H1 (cell line): ENCODE measurements at regions not wholly inside any gene's neighbourhood (a gene's known extent, or its start where the extent isn't known, plus 50 kb on each side); places are given as distances from the start of the nearest gene placed in this dataset.

Experiments
- CTBP2 ChIP-seq: IDR thresholded peaks from 2 replicates; pipeline ENCODE4 v1.7.0; 2011; ENCODE audit warnings: borderline replicate concordance, mild to moderate bottlenecking, moderate library complexity, mixed read lengths, low read length; ENCODE audit not compliant: insufficient read depth, insufficient read length
- JUND ChIP-seq: IDR thresholded peaks from 2 replicates; pipeline ENCODE4 v1.6.1; 2011; ENCODE audit warnings: mild to moderate bottlenecking, improper control_type of control experiment, low read length
- KDM1A ChIP-seq: fragments of 200-600, 300-600 bp; sonication (generic); IDR thresholded peaks from 2 replicates; pipeline ENCODE4 v1.7.1; 2016; ENCODE audit warnings: mild to moderate bottlenecking, low read length, borderline replicate concordance
- POU5F1 ChIP-seq: IDR thresholded peaks from 2 replicates; pipeline ENCODE4 v1.6.1; 2011; ENCODE audit warnings: low read depth, mild to moderate bottlenecking, low read length, moderate library complexity
- SRF ChIP-seq: IDR thresholded peaks from 2 replicates; pipeline ENCODE4 v1.6.1; 2011; ENCODE audit warnings: mild to moderate bottlenecking, low read depth, low read length, moderate library complexity
- YY1 ChIP-seq: IDR thresholded peaks from 2 replicates; pipeline ENCODE4 v1.6.1; 2011; ENCODE audit warnings: low read depth, mild to moderate bottlenecking, low read length
- TF ChIP-seq, protein P1 (sequence below): IDR thresholded peaks from 2 replicates; pipeline ENCODE4 v1.6.1; 2012; ENCODE audit warnings: low read length, inconsistent platforms

DNA sequence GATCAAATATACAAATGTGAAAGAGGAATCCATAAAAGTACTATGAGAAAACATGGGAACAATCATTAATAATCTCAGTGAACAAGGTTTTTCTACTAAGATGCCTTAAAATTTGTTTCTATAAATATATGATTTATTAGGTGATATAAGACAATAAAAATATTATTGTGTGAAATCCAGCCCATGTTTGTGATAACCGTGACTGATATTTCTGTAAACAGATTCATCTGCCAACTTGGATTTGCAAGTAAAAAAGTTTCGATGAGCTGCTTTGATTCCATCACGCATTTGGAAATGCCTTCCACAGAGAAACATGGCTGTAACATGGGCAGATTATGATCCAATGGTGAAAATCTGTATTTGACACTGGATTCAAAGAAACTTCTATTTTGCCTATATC is 157.8 kb downstream of the NXPE2 start (continued):
- TF ChIP-seq SRF (no peak), CTBP2 (no peak), POU5F1 (no peak), JUND (no peak), KDM1A (no peak), YY1 (no peak)
- TF ChIP-seq, protein P1, sequence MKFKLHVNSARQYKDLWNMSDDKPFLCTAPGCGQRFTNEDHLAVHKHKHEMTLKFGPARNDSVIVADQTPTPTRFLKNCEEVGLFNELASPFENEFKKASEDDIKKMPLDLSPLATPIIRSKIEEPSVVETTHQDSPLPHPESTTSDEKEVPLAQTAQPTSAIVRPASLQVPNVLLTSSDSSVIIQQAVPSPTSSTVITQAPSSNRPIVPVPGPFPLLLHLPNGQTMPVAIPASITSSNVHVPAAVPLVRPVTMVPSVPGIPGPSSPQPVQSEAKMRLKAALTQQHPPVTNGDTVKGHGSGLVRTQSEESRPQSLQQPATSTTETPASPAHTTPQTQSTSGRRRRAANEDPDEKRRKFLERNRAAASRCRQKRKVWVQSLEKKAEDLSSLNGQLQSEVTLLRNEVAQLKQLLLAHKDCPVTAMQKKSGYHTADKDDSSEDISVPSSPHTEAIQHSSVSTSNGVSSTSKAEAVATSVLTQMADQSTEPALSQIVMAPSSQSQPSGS = no peak
- TF ChIP-seq, all 59 proteins: peak for 0
